ENCODE measurements at regions not wholly inside any gene's neighbourhood (a gene's known extent, or its start where the extent isn't known, plus 50 kb on each side); places are given as distances from the start of the nearest gene placed in this dataset.
A peak's percentile ranks its signal among the peaks of the same experiment; 100 is the strongest.

GRCh38 chr3:159802864-159803263 is 185.8 kb upstream of the IL12A start:
- Mint-ChIP-seq H3K36me3 (ENCODE audit: insufficient read depth, unreplicated experiment) (peaks cover 9% of the 10 kb centered on the region), H3K4me1 (ENCODE audit: low read depth, unreplicated experiment) (peaks cover 21% of the 10 kb centered on the region), H3K27ac (ENCODE audit: unreplicated experiment) (peak overlapping the region; percentile 67), H3K27me3 (ENCODE audit: insufficient read depth, unreplicated experiment) (no peaks in the 10 kb centered on the region), H3K4me3 (ENCODE audit: unreplicated experiment) (no peak overlapping the region), H3K9me3 (ENCODE audit: unreplicated experiment) (no peaks in the 10 kb centered on the region)
- H3K4me3 ChIP-seq (ENCODE audit: low read depth, low read length), result no peak overlapping the region
- TF ChIP-seq, protein P1, sequence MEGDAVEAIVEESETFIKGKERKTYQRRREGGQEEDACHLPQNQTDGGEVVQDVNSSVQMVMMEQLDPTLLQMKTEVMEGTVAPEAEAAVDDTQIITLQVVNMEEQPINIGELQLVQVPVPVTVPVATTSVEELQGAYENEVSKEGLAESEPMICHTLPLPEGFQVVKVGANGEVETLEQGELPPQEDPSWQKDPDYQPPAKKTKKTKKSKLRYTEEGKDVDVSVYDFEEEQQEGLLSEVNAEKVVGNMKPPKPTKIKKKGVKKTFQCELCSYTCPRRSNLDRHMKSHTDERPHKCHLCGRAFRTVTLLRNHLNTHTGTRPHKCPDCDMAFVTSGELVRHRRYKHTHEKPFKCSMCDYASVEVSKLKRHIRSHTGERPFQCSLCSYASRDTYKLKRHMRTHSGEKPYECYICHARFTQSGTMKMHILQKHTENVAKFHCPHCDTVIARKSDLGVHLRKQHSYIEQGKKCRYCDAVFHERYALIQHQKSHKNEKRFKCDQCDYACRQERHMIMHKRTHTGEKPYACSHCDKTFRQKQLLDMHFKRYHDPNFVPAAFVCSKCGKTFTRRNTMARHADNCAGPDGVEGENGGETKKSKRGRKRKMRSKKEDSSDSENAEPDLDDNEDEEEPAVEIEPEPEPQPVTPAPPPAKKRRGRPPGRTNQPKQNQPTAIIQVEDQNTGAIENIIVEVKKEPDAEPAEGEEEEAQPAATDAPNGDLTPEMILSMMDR (IDR thresholded peaks at IDR 0.05; ENCODE audit: insufficient read depth in 1 of 2, low read depth in 1 of 2, low read length in 1 of 2, severe bottlenecking in 1 of 2, unreplicated experiment in 1 of 2), result no peak
- no peaks in the 10 kb centered on the region for H3K27me3 ChIP-seq (replicated peaks; ENCODE audit: control insufficient read depth, insufficient read depth, low read length)
- intact Hi-C loops (cut with micrococcal nuclease; ENCODE audit: unreplicated experiment), result no loop called here
- no peak for DNase-seq
- no peaks in the 10 kb centered on the region for H3K9me3 ChIP-seq
- H3K4me1 ChIP-seq, result peaks cover 58% of the 10 kb centered on the region
- no peaks in the 10 kb centered on the region for H3K36me3 ChIP-seq (ENCODE audit: control insufficient read depth, insufficient read depth, low read length)
- ChIA-PET CTCF (interaction anchor here (3.2 kb wide), 1 partner anchor 39 kb away, joined by 18 read pairs; no protein-coding TSS in a partner anchor), POLR2A (no interaction called here)
- BruUV-seq (replicated peaks), result no TSS peak

- Histone ChIP-seq H3K27me3 (replicated peaks; ENCODE audit: control insufficient read depth, insufficient read depth, low read length) (no peaks in the 10 kb centered on the region), H3K36me3 (ENCODE audit: control insufficient read depth, insufficient read depth, low read length) (no peaks in the 10 kb centered on the region), H3K4me3 (ENCODE audit: low read depth, low read length) (no peak overlapping the region), H3K9me3 (no peaks in the 10 kb centered on the region), H3K4me1 (peaks cover 52% of the 10 kb centered on the region)
- POLR2A ChIA-PET, result interaction anchor here (1.9 kb wide), 1 partner anchor 20 kb away, joined by 7 read pairs; no protein-coding TSS in a partner anchor
- CTCF ChIA-PET, result interaction anchor here (2.9 to 3.2 kb wide), 2 partner anchors 21 to 39 kb away, joined by 18 to 84 read pairs; no protein-coding TSS in a partner anchor
- no TSS peak for BruUV-seq (replicated peaks)
- TF ChIP-seq, protein P1 (IDR thresholded peaks at IDR 0.05; ENCODE audit: insufficient read depth in 1 of 2, low read depth in 1 of 2, low read length in 1 of 2, severe bottlenecking in 1 of 2, unreplicated experiment in 1 of 2), result no peak
- Mint-ChIP-seq H3K36me3 (ENCODE audit: insufficient read depth, unreplicated experiment) (peaks cover 9% of the 10 kb centered on the region), H3K27ac (ENCODE audit: unreplicated experiment) (peak overlapping the region; percentile 67), H3K4me3 (ENCODE audit: unreplicated experiment) (no peak overlapping the region), H3K4me1 (ENCODE audit: low read depth, unreplicated experiment) (peaks cover 20% of the 10 kb centered on the region), H3K9me3 (ENCODE audit: unreplicated experiment) (no peaks in the 10 kb centered on the region), H3K27me3 (ENCODE audit: insufficient read depth, unreplicated experiment) (no peaks in the 10 kb centered on the region)
- intact Hi-C loops (cut with micrococcal nuclease; ENCODE audit: unreplicated experiment), result no loop called here
- no peak for DNase-seq
These were observed 185.2 kb upstream of the IL12A start for GRCh38 chr3:159803459-159803858.

DNA sequence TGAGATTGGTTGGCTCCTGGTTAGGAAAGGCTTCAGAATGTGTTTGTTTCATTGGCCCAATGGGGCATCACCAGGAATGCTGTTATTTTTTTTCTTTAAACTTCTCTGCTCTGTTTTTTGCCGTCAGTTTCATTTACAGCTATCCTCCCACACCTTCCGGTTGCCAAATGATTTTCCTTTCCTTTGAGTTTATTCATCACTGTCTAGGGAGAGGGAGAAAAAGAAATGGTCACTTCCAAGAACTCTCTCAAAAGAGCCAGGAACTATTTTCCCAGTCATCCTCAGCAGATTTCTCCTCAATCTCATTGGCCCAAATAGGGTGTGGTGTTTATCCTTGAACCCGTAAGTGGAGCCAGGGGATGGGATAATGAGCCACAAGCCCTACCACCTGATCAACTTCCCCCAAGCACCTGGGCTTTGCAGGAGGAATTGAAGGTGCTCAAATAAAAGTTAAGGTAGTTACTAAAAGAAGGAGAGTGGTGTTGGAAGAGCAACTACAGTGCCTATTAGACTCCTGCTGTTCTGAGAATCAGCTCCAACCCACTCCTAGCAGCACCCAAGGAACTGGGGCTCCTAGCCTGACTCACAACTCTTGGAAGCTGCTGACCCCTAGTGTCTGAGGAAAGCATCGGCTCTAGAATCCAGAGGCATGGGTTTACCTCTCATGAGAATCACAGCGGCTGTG is 183.8 kb upstream of the IL12A start:
- no peaks in the 10 kb centered on the region for H3K27me3 ChIP-seq (replicated peaks; ENCODE audit: control insufficient read depth, insufficient read depth, low read length)
- BruUV-seq (replicated peaks), result no TSS peak
- Mint-ChIP-seq H3K36me3 (ENCODE audit: insufficient read depth, unreplicated experiment) (peaks cover 9% of the 10 kb centered on the region), H3K27me3 (ENCODE audit: insufficient read depth, unreplicated experiment) (no peaks in the 10 kb centered on the region), H3K4me1 (ENCODE audit: low read depth, unreplicated experiment) (peaks cover 12% of the 10 kb centered on the region), H3K9me3 (ENCODE audit: unreplicated experiment) (no peaks in the 10 kb centered on the region), H3K4me3 (ENCODE audit: unreplicated experiment) (no peak overlapping the region), H3K27ac (ENCODE audit: unreplicated experiment) (no peak overlapping the region)
- TF ChIP-seq, protein P1 (IDR thresholded peaks at IDR 0.05; ENCODE audit: insufficient read depth in 1 of 2, low read depth in 1 of 2, low read length in 1 of 2, severe bottlenecking in 1 of 2, unreplicated experiment in 1 of 2), result peak; percentile 84 to 94
- peaks cover 38% of the 10 kb centered on the region for H3K4me1 ChIP-seq
- DNase-seq, result peak; percentile 84
- no peaks in the 10 kb centered on the region for H3K36me3 ChIP-seq (ENCODE audit: control insufficient read depth, insufficient read depth, low read length)
- H3K4me3 ChIP-seq (ENCODE audit: low read depth, low read length), result no peak overlapping the region
- no peaks in the 10 kb centered on the region for H3K9me3 ChIP-seq
- ChIA-PET POLR2A (interaction anchor here (0.7 to 1.9 kb wide), 4 partner anchors 22 to 352 kb away, joined by 3 to 7 read pairs (median 4); no protein-coding TSS in a partner anchor), CTCF (interaction anchor here (0.7 to 3.2 kb wide), 8 partner anchors 15 to 72 kb away, joined by 3 to 84 read pairs (median 6); no protein-coding TSS in a partner anchor)
- intact Hi-C loops (cut with micrococcal nuclease; ENCODE audit: unreplicated experiment), result loop anchor here (1.0 to 5.0 kb wide), 7 partner anchors 23 to 542 kb away; no protein-coding TSS in a partner anchor
